Lung (tissue), 11 donors: ENCODE measurements at regions not wholly inside any gene's neighbourhood (a gene's known extent, or its start where the extent isn't known, plus 50 kb on each side); places are given as distances from the start of the nearest gene placed in this dataset.

ENCODE experiments used
- ATAC-seq: fragments of 200-7000 bp; cut with Tn5 transposase; one replicate; pipeline ENCODE4 v1.9.1; 2020; ENCODE audit warnings: moderate number of reproducible peaks; ENCODE audit not compliant: insufficient read depth, low FRiP score
- DNase-seq, 3 donors: peaks; one replicate each; pipeline ENCODE4 v3.0.0-alpha.2; 2013 to 2017
- H3K27ac ChIP-seq, 2 donors: one replicate each; pipeline ENCODE4 v1.5.1; 2013; ENCODE audit warnings: mild to moderate bottlenecking in 2 of 2, moderate library complexity in 2 of 2, control low read depth in 1 of 2, inconsistent platforms in 1 of 2, low read depth in 1 of 2, low read length in 1 of 2
- H3K27me3 ChIP-seq, 3 donors: one replicate each; pipeline ENCODE4 v1.5.1; 2013; ENCODE audit warnings: low read length in 2 of 3; ENCODE audit not compliant: control insufficient read depth in 3 of 3, insufficient read depth in 3 of 3
- H3K36me3 ChIP-seq, 4 donors: one replicate each; pipeline ENCODE4 v1.5.1; 2013; ENCODE audit warnings: low read length in 4 of 4, mild to moderate bottlenecking in 1 of 4, moderate library complexity in 1 of 4; ENCODE audit not compliant: control insufficient read depth in 4 of 4, insufficient read depth in 4 of 4
- H3K4me1 ChIP-seq, 5 donors: one replicate each; pipeline ENCODE4 v1.5.1; 2013; ENCODE audit warnings: low read length in 5 of 5, mild to moderate bottlenecking in 2 of 5, moderate library complexity in 1 of 5; ENCODE audit not compliant: control insufficient read depth in 5 of 5, insufficient read depth in 5 of 5
- H3K4me3 ChIP-seq: one replicate; pipeline ENCODE4 v1.5.1; 2013; ENCODE audit warnings: mild to moderate bottlenecking, control low read depth, moderate library complexity
- H3K9ac ChIP-seq, 2 donors: one replicate each; pipeline ENCODE4 v1.5.1; 2013; ENCODE audit warnings: low read length in 2 of 2, control low read depth in 1 of 2; ENCODE audit not compliant: insufficient read depth in 1 of 2
- H3K9me3 ChIP-seq, 4 donors: one replicate each; pipeline ENCODE4 v1.5.1; 2013; ENCODE audit warnings: low read length in 3 of 4, mild to moderate bottlenecking in 1 of 4, moderate library complexity in 1 of 4; ENCODE audit not compliant: control insufficient read depth in 4 of 4, insufficient read depth in 3 of 4
- WGBS, 2 donors: extraction: QIAGEN DNeasy Blood & Tissue Kit; methylation state at CpG; one replicate each; pipeline ENCODE4 v1.1.7; 2013; 5-methylcytosine and 5-hydroxymethylcytosine counted together
- TF ChIP-seq, protein P1 (sequence below): IDR thresholded peaks from 2 replicates; pipeline ENCODE4 v1.5.1; 2012; ENCODE audit warnings: mild to moderate bottlenecking; ENCODE audit errors: control extremely low read depth, extremely low read depth
- donor health status: control.
- donor health status: control.
- donor health status: Bipolar disorder and iron deficiency.
- donor health status: healthy.
- donor health status: DM: yes; HTN: yes; CAD: no.

DNA sequence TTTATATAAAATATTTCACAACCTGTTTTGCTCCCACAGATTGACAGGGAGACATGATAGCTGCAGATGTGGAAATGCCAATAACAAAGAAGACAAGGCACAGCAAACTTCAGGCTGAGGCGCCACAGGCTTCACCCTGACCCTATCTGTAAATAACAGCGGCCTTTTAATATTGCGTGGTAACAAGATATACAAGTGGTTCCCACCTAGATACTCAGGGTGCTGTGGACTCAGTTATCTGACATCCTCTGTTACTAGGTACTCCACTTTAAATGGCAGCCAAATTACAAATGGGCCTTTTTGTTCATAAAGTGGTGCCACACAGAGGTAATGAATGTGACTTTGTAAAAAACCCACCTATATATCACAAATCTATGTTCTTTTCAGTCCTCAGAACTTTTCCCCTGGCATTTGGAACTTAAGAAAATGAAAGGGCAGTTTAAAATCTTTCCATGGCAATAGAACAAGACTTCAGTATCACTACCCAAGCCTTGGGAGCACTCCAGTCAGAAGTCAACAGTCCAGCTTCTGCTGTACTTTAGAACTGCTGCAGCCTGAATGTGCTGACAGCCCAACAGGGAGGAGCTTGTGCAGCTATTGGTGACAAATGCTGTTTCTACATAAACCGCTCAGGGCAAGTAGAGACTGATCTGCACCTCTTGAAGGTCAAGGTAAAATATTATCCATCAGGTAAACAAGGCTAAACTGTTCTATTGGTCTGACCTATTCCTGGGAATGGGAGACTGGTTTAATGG lies 86.2 kb upstream of the DCD start:
- 82 to 92% methylated on average over 4 of the region's 4 CpGs for WGBS, 2 donors
- TF ChIP-seq, protein P1, sequence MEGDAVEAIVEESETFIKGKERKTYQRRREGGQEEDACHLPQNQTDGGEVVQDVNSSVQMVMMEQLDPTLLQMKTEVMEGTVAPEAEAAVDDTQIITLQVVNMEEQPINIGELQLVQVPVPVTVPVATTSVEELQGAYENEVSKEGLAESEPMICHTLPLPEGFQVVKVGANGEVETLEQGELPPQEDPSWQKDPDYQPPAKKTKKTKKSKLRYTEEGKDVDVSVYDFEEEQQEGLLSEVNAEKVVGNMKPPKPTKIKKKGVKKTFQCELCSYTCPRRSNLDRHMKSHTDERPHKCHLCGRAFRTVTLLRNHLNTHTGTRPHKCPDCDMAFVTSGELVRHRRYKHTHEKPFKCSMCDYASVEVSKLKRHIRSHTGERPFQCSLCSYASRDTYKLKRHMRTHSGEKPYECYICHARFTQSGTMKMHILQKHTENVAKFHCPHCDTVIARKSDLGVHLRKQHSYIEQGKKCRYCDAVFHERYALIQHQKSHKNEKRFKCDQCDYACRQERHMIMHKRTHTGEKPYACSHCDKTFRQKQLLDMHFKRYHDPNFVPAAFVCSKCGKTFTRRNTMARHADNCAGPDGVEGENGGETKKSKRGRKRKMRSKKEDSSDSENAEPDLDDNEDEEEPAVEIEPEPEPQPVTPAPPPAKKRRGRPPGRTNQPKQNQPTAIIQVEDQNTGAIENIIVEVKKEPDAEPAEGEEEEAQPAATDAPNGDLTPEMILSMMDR = no peak
- Histone ChIP-seq H3K27ac (no peak overlapping the region), H3K4me1 (no peaks in the 10 kb centered on the region), H3K9me3 (no peaks in the 10 kb centered on the region), H3K9ac (no peak overlapping the region), H3K27me3 (peaks cover 0 to 3% (median 0%) of the 10 kb centered on the region in 3 donors), H3K36me3 (no peaks in the 10 kb centered on the region), H3K4me3 (no peak overlapping the region)
- ATAC-seq (no peak), DNase-seq (peak in 2 of 3 donors; percentile 8 to 42)

DNA sequence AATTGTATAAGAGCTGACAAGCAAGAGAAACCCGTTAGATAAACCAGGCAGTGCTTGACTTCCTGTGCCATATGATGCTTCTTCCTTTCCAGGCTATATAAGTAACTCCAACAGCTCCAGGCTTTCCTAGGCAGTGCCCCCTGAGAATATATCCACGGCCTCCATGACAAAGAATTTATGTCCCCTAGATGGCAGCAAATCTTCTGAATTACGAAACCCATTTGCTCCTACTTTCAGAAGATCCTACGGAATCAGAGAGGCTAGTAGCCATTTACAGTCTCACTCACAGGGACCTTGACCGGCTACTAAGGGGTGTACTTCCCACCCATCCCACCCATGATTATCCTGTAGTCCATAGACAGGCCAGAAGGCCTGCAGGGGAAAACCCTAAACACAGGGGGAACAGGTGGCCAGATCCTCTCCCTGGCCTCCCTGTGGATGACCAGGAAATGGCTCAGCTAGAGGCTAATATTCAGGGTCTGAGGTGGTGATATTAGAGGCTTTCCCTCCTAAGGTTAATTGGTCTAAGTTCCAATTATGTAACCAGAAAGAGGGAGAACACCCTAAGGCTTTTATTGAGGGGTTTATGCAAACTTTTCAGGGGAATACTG lies 77.2 kb upstream of the DCD start:
- TF ChIP-seq, protein P1 = no peak
- H3K9me3 ChIP-seq = no peaks in the 10 kb centered on the region
- no peak overlapping the region for H3K27ac ChIP-seq
- H3K4me3 ChIP-seq = no peak overlapping the region
- H3K27me3 ChIP-seq = no peaks in the 10 kb centered on the region
- H3K9ac ChIP-seq = no peak overlapping the region
- DNase-seq (peak in 2 of 3 donors; percentile 6 to 34), ATAC-seq (no peak)
- 30 to 33% methylated on average over 5 of the region's 5 CpGs for WGBS, 2 donors
- peaks cover 0 to 1% (median 0%) of the 10 kb centered on the region in 5 donors for H3K4me1 ChIP-seq
- H3K36me3 ChIP-seq = no peaks in the 10 kb centered on the region

DNA sequence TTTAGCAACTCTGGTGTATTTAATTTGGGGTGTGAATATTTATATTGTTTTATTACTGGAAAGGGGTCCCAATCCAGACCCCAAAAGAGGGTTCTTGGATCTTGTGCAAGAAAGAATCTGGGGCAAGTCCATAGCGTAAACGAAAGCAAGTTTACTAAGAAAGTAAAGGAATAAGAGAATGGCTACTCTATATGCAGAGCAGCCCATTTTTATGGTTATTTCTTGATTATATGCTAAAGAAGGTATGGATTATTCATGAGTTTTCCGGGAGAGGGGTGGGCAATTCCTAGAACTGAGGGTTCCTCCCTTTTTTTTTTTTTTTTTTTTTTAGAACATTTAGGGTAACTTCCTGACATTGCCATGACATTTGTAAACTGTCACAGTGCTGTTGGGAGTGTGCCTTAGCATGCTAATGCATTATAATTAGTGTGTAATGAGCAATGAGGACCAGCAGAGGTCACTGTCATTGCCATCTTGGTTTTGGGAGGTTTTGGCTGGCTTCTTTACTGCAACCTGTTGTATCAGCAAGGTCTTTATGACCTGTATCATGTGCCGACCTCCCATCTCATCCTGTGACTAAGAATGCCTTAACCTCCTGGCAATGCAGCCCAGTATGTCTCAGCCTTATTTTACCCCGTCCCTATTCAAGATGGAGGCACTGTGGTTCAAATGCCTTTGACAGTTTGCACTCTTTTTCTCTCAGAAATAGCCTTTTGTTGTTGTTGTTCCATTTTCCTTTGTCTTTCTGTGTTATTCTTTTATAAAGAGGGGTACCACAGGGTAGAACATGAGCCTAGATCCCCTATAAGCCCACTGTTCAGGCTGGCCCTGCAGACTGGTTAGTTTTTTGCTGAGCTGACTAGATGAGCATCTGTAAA lies 75.5 kb upstream of the DCD start:
- Histone ChIP-seq H3K36me3 (no peaks in the 10 kb centered on the region), H3K4me1 (peaks cover 0 to 1% (median 0%) of the 10 kb centered on the region in 5 donors), H3K27me3 (no peaks in the 10 kb centered on the region), H3K27ac (no peak overlapping the region), H3K9ac (no peak overlapping the region), H3K9me3 (no peaks in the 10 kb centered on the region), H3K4me3 (no peak overlapping the region)
- ATAC-seq (no peak), DNase-seq (peak in 2 of 3 donors; percentile 4 to 6)
- WGBS, 2 donors = 76 to 82% methylated on average over 5 of the region's 5 CpGs
- TF ChIP-seq, protein P1 = peak; percentile 15
